Activated naive CD8-positive, alpha-beta T cell treated with anti-CD3 and anti-CD28 coated beads, Interleukin-2, amount 10 ng/mL, durations not matched to agents 7 days and 5 days (primary cell): ENCODE measurements at regions not wholly inside any gene's neighbourhood (a gene's known extent, or its start where the extent isn't known, plus 50 kb on each side); places are given as distances from the start of the nearest gene placed in this dataset.

Experiments
- ATAC-seq: fragments of 150-1000 bp; cut with Tn5 transposase; one replicate; pipeline ENCODE4 v1.10.0; 2021; ENCODE audit warnings: low read depth, moderate library complexity
- POLR2A ChIA-PET: fragments of 350-600 bp; sonication (Branson Sonifier 250); formaldehyde crosslinking; loops from one replicate; lab custom pipeline; 2021; ENCODE audit warnings: antibody characterized with exemption; lab: Charles Lee
- DNase-seq: peaks from one replicate; pipeline ENCODE4 v3.0.0; 2021
- H3K27ac Mint-ChIP-seq: one replicate; pipeline ENCODE4 v1.8.0; 2022; ENCODE audit warnings: mild to moderate bottlenecking, mixed read lengths
- H3K27me3 Mint-ChIP-seq: one replicate; pipeline ENCODE4 v1.8.0; 2022; ENCODE audit warnings: mild to moderate bottlenecking, moderate library complexity, mixed read lengths
- H3K36me3 Mint-ChIP-seq: one replicate; pipeline ENCODE4 v1.8.0; 2021; ENCODE audit warnings: mild to moderate bottlenecking, mixed read lengths
- H3K4me1 Mint-ChIP-seq: one replicate; pipeline ENCODE4 v1.8.0; 2021; ENCODE audit warnings: mixed read lengths
- H3K4me3 Mint-ChIP-seq: one replicate; pipeline ENCODE4 v1.8.0; 2022; ENCODE audit warnings: mild to moderate bottlenecking, moderate library complexity, mixed read lengths
- H3K9me3 Mint-ChIP-seq: one replicate; pipeline ENCODE4 v1.8.0; 2021; ENCODE audit warnings: mixed read lengths

DNA sequence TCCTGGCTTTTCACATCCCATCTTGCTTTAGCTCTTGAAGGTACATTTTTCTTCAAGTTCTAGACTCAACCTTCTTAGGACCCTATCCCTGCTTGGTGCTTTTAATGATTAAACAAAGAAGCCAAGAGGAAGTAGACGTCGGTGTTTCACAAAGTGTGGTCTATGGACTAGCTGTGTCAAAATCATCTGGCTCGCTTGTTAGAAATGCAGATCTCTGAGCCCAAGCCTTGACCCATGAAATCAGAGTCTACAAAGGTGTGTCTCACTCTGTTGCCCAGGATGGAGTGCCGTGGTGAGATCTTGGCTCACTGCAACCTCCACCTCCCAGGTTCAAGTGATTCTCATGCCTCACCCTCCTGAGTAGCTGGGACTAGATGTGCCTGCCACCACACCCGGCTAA is 295.5 kb upstream of the KAZN start:
- no peaks in the 10 kb centered on the region for H3K9me3 Mint-ChIP-seq

GRCh38 chr1:14304381-14304865 is 294.1 kb upstream of the KAZN start:
- H3K27ac Mint-ChIP-seq = no peak overlapping the region
- H3K36me3 Mint-ChIP-seq = no peaks in the 10 kb centered on the region
- H3K27me3 Mint-ChIP-seq = no peaks in the 10 kb centered on the region
- no peaks in the 10 kb centered on the region for H3K9me3 Mint-ChIP-seq
- no peak overlapping the region for H3K4me3 Mint-ChIP-seq
- ATAC-seq (no peak), DNase-seq (no peak)
- POLR2A ChIA-PET = no interaction called here
- no peaks in the 10 kb centered on the region for H3K4me1 Mint-ChIP-seq

More for the DNA sequence above, 295.5 kb upstream of the KAZN start:
- Mint-ChIP-seq H3K4me3 (no peak overlapping the region), H3K36me3 (no peaks in the 10 kb centered on the region), H3K27ac (no peak overlapping the region), H3K27me3 (no peaks in the 10 kb centered on the region), H3K4me1 (no peaks in the 10 kb centered on the region)
- POLR2A ChIA-PET = no interaction called here
- no peak for DNase-seq
- no peak for ATAC-seq

GRCh38 chr1:14308460-14308859 is 290.0 kb upstream of the KAZN start:
- H3K4me3 Mint-ChIP-seq = no peak overlapping the region
- H3K9me3 Mint-ChIP-seq = no peaks in the 10 kb centered on the region
- ATAC-seq (no peak), DNase-seq (no peak)
- H3K4me1 Mint-ChIP-seq = no peaks in the 10 kb centered on the region
- no peaks in the 10 kb centered on the region for H3K27me3 Mint-ChIP-seq
- H3K27ac Mint-ChIP-seq = no peak overlapping the region
- POLR2A ChIA-PET = no interaction called here
- H3K36me3 Mint-ChIP-seq = no peaks in the 10 kb centered on the region

- no peak for ATAC-seq
- no peaks in the 10 kb centered on the region for H3K27me3 Mint-ChIP-seq
- H3K9me3 Mint-ChIP-seq = no peaks in the 10 kb centered on the region
- no peaks in the 10 kb centered on the region for H3K36me3 Mint-ChIP-seq
- H3K27ac Mint-ChIP-seq = no peak overlapping the region
- POLR2A ChIA-PET = no interaction called here
- H3K4me1 Mint-ChIP-seq = no peaks in the 10 kb centered on the region
- DNase-seq = no peak
- no peak overlapping the region for H3K4me3 Mint-ChIP-seq
These were observed 288.5 kb upstream of the KAZN start for GRCh38 chr1:14309984-14310383.

DNA sequence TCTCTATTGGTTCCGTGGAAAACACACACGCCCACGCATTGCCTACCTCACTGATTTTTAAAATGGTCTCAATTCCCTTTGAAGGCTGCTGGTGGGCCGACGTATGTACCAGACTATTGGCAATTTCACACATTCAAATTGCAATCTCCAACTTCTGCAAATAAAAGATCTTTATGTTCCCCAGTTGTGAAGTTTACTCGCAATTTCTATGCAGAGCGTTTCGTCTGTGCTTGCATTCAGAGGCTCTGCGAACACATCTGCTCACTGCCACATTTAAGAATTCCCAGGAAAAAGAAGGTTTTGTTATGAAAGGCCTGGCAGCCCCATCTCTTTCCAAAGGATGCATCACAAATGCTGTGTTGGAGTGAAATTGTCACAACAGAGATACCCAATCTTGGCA is 288.0 kb upstream of the KAZN start:
- DNase-seq (no peak), ATAC-seq (no peak)
- Mint-ChIP-seq H3K4me1 (no peaks in the 10 kb centered on the region), H3K4me3 (no peak overlapping the region), H3K27me3 (no peaks in the 10 kb centered on the region), H3K36me3 (no peaks in the 10 kb centered on the region), H3K27ac (no peak overlapping the region), H3K9me3 (no peaks in the 10 kb centered on the region)
- POLR2A ChIA-PET = no interaction called here

DNA sequence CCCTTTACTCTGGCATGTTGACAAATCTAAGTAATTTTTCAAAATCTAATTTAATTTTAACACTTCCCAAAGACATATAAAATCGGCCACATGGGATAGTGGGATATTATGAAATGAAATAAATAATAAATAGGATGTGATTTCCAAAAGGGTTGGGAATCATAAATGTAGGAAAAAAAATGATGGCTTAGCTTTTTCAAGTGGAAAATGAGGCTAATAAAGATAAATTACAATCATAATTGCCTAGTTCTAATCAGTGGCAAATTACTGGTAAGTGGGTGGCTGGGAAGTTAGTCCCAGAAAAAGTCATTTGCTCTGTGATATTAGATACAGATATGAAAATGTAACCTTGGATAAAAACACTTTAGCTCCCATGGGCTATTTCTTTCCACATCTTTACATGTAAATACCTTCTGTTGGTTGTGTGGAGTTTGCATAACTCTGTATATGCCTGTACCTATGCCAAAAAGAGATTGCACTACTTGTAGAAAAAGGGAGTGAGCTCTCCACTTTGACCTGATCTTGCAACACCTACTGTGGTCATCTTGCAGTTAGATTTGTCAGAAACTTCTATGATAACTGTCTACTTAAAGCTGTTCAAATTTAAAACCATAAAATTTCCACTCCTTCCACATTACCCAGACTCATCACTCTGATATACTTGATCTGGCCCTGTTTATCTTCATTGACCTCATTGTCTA is 284.6 kb upstream of the KAZN start:
- no peak for DNase-seq
- POLR2A ChIA-PET = no interaction called here
- H3K36me3 Mint-ChIP-seq = no peaks in the 10 kb centered on the region
- no peaks in the 10 kb centered on the region for H3K4me1 Mint-ChIP-seq
- no peaks in the 10 kb centered on the region for H3K27me3 Mint-ChIP-seq
- no peak overlapping the region for H3K27ac Mint-ChIP-seq
- no peak for ATAC-seq
- no peak overlapping the region for H3K4me3 Mint-ChIP-seq
- no peaks in the 10 kb centered on the region for H3K9me3 Mint-ChIP-seq

- Mint-ChIP-seq H3K27me3 (peaks cover 4% of the 10 kb centered on the region), H3K36me3 (no peaks in the 10 kb centered on the region), H3K9me3 (no peaks in the 10 kb centered on the region), H3K27ac (no peak overlapping the region), H3K4me1 (peaks cover 8% of the 10 kb centered on the region), H3K4me3 (no peak overlapping the region)
- POLR2A ChIA-PET = no interaction called here
- ATAC-seq (no peak), DNase-seq (no peak)
These were observed 279.7 kb upstream of the KAZN start for GRCh38 chr1:14318830-14319229.

GRCh38 chr1:14320518-14320917 is 278.0 kb upstream of the KAZN start:
- no peak for ATAC-seq
- Mint-ChIP-seq H3K36me3 (no peaks in the 10 kb centered on the region), H3K27me3 (peaks cover 4% of the 10 kb centered on the region), H3K9me3 (peaks cover 2% of the 10 kb centered on the region), H3K27ac (peak overlapping the region; percentile 60), H3K4me1 (peaks cover 8% of the 10 kb centered on the region), H3K4me3 (no peak overlapping the region)
- DNase-seq = no peak
- POLR2A ChIA-PET = no interaction called here

DNA sequence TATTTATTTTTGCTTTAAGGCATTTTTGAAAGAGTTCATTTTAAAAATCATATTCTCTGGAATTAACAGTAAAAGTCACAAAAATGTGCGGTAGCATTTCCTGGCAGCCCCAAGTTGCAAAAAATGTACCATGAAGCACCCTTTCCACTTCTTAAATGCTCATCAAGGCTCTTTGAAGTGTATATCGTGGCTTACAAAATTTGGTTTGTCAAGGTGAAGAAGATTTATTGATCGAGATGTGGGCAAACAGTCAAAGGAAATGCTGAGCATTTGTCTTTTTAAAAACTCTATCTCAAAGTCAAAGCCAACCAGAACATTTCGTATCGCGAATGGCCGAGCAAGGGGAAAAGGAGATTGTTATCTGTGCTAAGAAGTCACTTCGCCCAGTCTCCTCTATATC is 277.5 kb upstream of the KAZN start:
- no peak for DNase-seq
- Mint-ChIP-seq H3K4me3 (peak overlapping the region; percentile 17), H3K36me3 (no peaks in the 10 kb centered on the region), H3K27ac (no peak overlapping the region), H3K27me3 (peaks cover 4% of the 10 kb centered on the region), H3K4me1 (peaks cover 8% of the 10 kb centered on the region), H3K9me3 (peaks cover 2% of the 10 kb centered on the region)
- POLR2A ChIA-PET = no interaction called here
- ATAC-seq = no peak

GRCh38 chr1:14321422-14321821 is 277.1 kb upstream of the KAZN start:
- Mint-ChIP-seq H3K4me1 (peaks cover 8% of the 10 kb centered on the region), H3K27me3 (peaks cover 4% of the 10 kb centered on the region), H3K27ac (no peak overlapping the region), H3K9me3 (peaks cover 2% of the 10 kb centered on the region), H3K4me3 (no peak overlapping the region), H3K36me3 (no peaks in the 10 kb centered on the region)
- DNase-seq (no peak), ATAC-seq (no peak)
- POLR2A ChIA-PET = no interaction called here

GRCh38 chr1:14323568-14324247 is 274.8 kb upstream of the KAZN start:
- no peak overlapping the region for H3K4me3 Mint-ChIP-seq
- ATAC-seq (no peak), DNase-seq (no peak)
- peaks cover 8% of the 10 kb centered on the region for H3K27me3 Mint-ChIP-seq
- peaks cover 8% of the 10 kb centered on the region for H3K4me1 Mint-ChIP-seq
- H3K9me3 Mint-ChIP-seq = peaks cover 2% of the 10 kb centered on the region
- H3K36me3 Mint-ChIP-seq = no peaks in the 10 kb centered on the region
- H3K27ac Mint-ChIP-seq = no peak overlapping the region
- POLR2A ChIA-PET = no interaction called here

DNA sequence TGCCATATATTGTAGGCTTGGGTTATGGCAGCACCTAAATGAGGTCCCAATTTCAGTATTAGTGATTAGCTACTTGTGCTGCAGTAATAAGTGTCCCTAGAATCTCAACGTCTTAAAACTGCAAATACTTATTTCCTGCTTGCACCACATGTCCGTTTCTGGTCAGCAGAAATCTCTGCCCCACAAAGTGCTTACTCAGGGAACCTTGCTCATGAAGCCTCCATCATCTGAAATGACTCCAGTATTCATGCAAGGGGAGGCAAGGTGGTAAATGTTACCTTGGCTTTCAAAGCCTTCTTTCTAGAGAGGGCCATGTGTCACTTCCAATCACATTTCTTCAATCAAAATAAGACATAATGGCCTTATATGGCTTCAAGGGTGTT is 274.2 kb upstream of the KAZN start:
- ATAC-seq (no peak), DNase-seq (no peak)
- no peak overlapping the region for H3K27ac Mint-ChIP-seq
- peaks cover 8% of the 10 kb centered on the region for H3K4me1 Mint-ChIP-seq
- POLR2A ChIA-PET = no interaction called here
- H3K9me3 Mint-ChIP-seq = peaks cover 2% of the 10 kb centered on the region
- no peaks in the 10 kb centered on the region for H3K36me3 Mint-ChIP-seq
- H3K27me3 Mint-ChIP-seq = peaks cover 7% of the 10 kb centered on the region
- H3K4me3 Mint-ChIP-seq = no peak overlapping the region

DNA sequence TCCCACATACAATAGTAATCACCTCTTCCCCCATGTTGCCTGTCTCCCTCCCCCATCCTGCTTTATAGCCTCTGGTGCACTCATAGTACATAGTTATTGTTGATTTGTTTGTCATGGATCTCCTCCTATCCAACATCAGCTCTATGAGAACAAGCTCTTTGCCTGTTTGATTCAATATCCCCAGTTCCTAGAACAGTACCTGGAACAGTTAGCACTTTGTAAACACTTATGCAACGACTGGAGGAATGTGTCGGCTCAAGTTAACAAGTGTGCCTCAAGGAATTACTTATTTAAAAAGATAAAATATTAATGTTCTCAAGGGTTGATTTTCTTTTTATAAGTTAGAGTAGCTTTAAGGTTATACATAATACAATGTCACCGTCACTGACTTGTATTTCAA is 271.6 kb upstream of the KAZN start:
- no peaks in the 10 kb centered on the region for H3K4me1 Mint-ChIP-seq
- H3K9me3 Mint-ChIP-seq = peaks cover 2% of the 10 kb centered on the region
- POLR2A ChIA-PET = no interaction called here
- ATAC-seq (no peak), DNase-seq (no peak)
- peaks cover 4% of the 10 kb centered on the region for H3K27me3 Mint-ChIP-seq
- H3K4me3 Mint-ChIP-seq = no peak overlapping the region
- no peak overlapping the region for H3K27ac Mint-ChIP-seq
- H3K36me3 Mint-ChIP-seq = no peaks in the 10 kb centered on the region

DNA sequence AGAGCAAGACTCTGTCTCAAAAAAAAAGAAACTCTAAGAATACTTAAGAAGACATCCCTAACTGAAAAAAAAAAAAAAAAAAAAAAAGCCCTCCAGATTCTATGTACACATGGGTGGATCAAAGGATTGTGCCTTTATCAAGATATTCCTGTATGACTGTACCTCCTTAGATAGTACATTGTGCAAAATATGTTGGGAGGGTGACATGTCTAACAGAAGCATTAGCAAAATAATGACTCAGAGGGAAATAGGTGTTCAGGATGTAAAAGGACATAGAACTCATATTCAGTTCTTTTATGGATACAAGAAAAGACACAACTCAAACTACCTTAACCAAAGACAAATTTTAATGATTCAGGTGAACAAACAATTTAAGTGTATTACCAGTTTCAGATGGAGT is 269.8 kb upstream of the KAZN start:
- no peak for ATAC-seq
- Mint-ChIP-seq H3K36me3 (peaks cover 3% of the 10 kb centered on the region), H3K4me1 (peaks cover 11% of the 10 kb centered on the region), H3K9me3 (peaks cover 2% of the 10 kb centered on the region), H3K27me3 (peaks cover 4% of the 10 kb centered on the region), H3K27ac (no peak overlapping the region), H3K4me3 (no peak overlapping the region)
- POLR2A ChIA-PET = no interaction called here
- no peak for DNase-seq
